SH-SY5Y (cell line): ENCODE measurements at regions not wholly inside any gene's neighbourhood (a gene's known extent, or its start where the extent isn't known, plus 50 kb on each side); places are given as distances from the start of the nearest gene placed in this dataset.

ENCODE experiments used
- GATA2 ChIP-seq: IDR thresholded peaks from 2 replicates; pipeline ENCODE4 v1.6.1; 2011; ENCODE audit warnings: mild to moderate bottlenecking, low read depth, low read length
- GATA3 ChIP-seq: IDR thresholded peaks from 2 replicates; pipeline ENCODE4 v1.6.1; 2011; ENCODE audit warnings: low read depth, mild to moderate bottlenecking, low read length, moderate library complexity

GRCh38 chr18:7482342-7482741 lies 84.8 kb upstream of the PTPRM start:
- TF ChIP-seq GATA3 (no peak), GATA2 (no peak)
